SK-N-SH treated with all-trans-retinoic acid at 6 μM for 48 hours (cell line): ENCODE measurements at regions not wholly inside any gene's neighbourhood (a gene's known extent, or its start where the extent isn't known, plus 50 kb on each side); places are given as distances from the start of the nearest gene placed in this dataset.

Experiments
- ARNTL ChIP-seq: fragments of 450-650 bp; formaldehyde crosslinking; IDR thresholded peaks from 2 replicates; pipeline ENCODE4 v1.5.0; 2020; ENCODE audit warnings: low read depth, mild to moderate bottlenecking, moderate library complexity, borderline replicate concordance
- ESRRG ChIP-seq: fragments of 250-450 bp; sonication (Bioruptor Pico); IDR thresholded peaks from 2 replicates; pipeline ENCODE4 v1.6.1; 2021; ENCODE audit warnings: mild to moderate bottlenecking
- GLIS3 ChIP-seq: fragments of 250-450 bp; sonication (Bioruptor Pico); IDR thresholded peaks from 2 replicates; pipeline ENCODE4 v1.5.0; 2020; ENCODE audit warnings: mild to moderate bottlenecking, moderate library complexity
- ISL1 ChIP-seq: fragments of 250-450 bp; sonication (Bioruptor Pico); IDR thresholded peaks from 2 replicates; pipeline ENCODE4 v2.1.2; 2022; ENCODE audit warnings: mild to moderate bottlenecking, moderate library complexity
- OSR1 ChIP-seq: fragments of 250-450 bp; sonication (Bioruptor Pico); IDR thresholded peaks from 2 replicates; pipeline ENCODE4 v1.8.0; 2022; ENCODE audit warnings: moderate library complexity, mild to moderate bottlenecking, inconsistent platforms
- PPARA ChIP-seq: fragments of 250-450 bp; sonication (Bioruptor Pico); IDR thresholded peaks from 2 replicates; pipeline ENCODE4 v1.5.0; 2020; ENCODE audit warnings: mild to moderate bottlenecking, borderline replicate concordance
- RARB ChIP-seq: fragments of 250-450 bp; sonication (Bioruptor Pico); IDR thresholded peaks from 2 replicates; pipeline ENCODE4 v1.8.0; 2021; ENCODE audit warnings: mild to moderate bottlenecking, moderate library complexity
- TCF4 ChIP-seq: fragments of 250-450 bp; sonication (Bioruptor Pico); IDR thresholded peaks from 2 replicates; pipeline ENCODE4 v1.8.0; 2021; ENCODE audit warnings: mild to moderate bottlenecking, moderate library complexity, borderline replicate concordance
- ZC3H10 ChIP-seq: fragments of 250-450 bp; sonication (Bioruptor Pico); IDR thresholded peaks from 2 replicates; pipeline ENCODE4 v1.5.1; 2021; ENCODE audit warnings: mild to moderate bottlenecking, moderate library complexity
- ZFP3 ChIP-seq: fragments of 250-450 bp; sonication (Bioruptor Pico); IDR thresholded peaks from 2 replicates; pipeline ENCODE4 v1.5.0; 2020; ENCODE audit warnings: mild to moderate bottlenecking, moderate library complexity
- ZFP30 ChIP-seq: fragments of 450-650 bp; formaldehyde crosslinking; IDR thresholded peaks from 2 replicates; pipeline ENCODE4 v1.5.0; 2022; ENCODE audit warnings: mild to moderate bottlenecking, moderate library complexity
- ZNF8 ChIP-seq: fragments of 450-650 bp; formaldehyde crosslinking; IDR thresholded peaks from 2 replicates; pipeline ENCODE4 v1.5.0; 2020; ENCODE audit warnings: mild to moderate bottlenecking, moderate library complexity
- TF ChIP-seq, protein P1 (sequence below): fragments of 250-450 bp; sonication (Bioruptor Pico); IDR thresholded peaks from 2 replicates; pipeline ENCODE4 v1.5.1; 2021; ENCODE audit warnings: mild to moderate bottlenecking, moderate library complexity
- TF ChIP-seq, protein P2 (sequence below): fragments of 250-450 bp; sonication (Bioruptor Pico); IDR thresholded peaks from 2 replicates; pipeline ENCODE4 v1.8.0; 2021; ENCODE audit warnings: low read depth, mild to moderate bottlenecking, moderate library complexity, borderline replicate concordance

DNA sequence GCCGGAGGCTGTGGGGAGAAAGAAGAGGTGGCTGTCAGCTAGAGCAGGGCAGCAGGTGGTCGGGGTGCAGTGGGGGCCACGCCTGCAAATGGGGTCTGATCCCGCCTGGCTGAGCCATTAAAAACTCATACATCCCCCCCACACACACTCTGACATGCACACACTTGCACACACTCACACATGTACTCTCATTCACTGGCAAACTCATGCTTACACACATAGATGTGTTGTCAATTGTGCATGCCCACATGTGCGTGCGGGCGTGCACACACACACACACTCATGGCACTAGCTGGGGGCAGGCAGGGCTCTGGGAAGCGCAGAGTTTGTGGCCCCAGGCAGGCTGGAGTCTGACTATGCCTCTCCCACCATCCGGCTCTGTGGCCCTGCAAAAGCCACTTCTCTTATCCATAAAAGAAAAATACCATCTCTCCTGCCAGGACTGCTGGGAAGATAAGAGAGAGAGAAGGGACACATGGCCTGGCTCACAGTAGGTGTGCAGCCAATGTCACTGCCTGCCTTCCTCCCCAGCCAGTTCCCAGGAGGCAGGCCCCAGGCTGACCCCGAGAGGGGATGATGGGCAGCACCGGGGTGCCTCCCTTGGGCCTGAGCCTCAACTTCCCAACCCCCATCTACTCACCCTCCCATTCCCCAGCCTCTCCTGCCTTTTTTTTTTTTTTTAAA lies 163.5 kb upstream of the LINGO1 start:
- TF ChIP-seq ZNF8 (CRISPR knock-in tag) (no peak), ZFP30 (CRISPR knock-in tag) (no peak), ARNTL (CRISPR knock-in tag) (no peak), ESRRG (CRISPR knock-in tag) (no peak), RARB (CRISPR knock-in tag) (no peak), ISL1 (CRISPR knock-in tag) (no peak), ZC3H10 (CRISPR knock-in tag) (no peak), GLIS3 (CRISPR knock-in tag) (no peak), TCF4 (CRISPR knock-in tag) (no peak), ZFP3 (no peak), PPARA (no peak), OSR1 (CRISPR knock-in tag) (no peak)
- TF ChIP-seq, protein P1, sequence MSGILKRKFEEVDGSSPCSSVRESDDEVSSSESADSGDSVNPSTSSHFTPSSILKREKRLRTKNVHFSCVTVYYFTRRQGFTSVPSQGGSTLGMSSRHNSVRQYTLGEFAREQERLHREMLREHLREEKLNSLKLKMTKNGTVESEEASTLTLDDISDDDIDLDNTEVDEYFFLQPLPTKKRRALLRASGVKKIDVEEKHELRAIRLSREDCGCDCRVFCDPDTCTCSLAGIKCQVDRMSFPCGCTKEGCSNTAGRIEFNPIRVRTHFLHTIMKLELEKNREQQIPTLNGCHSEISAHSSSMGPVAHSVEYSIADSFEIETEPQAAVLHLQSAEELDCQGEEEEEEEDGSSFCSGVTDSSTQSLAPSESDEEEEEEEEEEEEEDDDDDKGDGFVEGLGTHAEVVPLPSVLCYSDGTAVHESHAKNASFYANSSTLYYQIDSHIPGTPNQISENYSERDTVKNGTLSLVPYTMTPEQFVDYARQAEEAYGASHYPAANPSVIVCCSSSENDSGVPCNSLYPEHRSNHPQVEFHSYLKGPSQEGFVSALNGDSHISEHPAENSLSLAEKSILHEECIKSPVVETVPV (CRISPR knock-in tag) = no peak
- TF ChIP-seq, protein P2, sequence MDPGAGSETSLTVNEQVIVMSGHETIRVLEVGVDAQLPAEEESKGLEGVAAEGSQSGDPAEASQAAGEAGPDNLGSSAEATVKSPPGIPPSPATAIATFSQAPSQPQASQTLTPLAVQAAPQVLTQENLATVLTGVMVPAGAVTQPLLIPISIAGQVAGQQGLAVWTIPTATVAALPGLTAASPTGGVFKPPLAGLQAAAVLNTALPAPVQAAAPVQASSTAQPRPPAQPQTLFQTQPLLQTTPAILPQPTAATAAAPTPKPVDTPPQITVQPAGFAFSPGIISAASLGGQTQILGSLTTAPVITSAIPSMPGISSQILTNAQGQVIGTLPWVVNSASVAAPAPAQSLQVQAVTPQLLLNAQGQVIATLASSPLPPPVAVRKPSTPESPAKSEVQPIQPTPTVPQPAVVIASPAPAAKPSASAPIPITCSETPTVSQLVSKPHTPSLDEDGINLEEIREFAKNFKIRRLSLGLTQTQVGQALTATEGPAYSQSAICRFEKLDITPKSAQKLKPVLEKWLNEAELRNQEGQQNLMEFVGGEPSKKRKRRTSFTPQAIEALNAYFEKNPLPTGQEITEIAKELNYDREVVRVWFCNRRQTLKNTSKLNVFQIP = no peak
